Kidney (tissue), 13 donors: ENCODE measurements at regions not wholly inside any gene's neighbourhood (a gene's known extent, or its start where the extent isn't known, plus 50 kb on each side); places are given as distances from the start of the nearest gene placed in this dataset.

Source experiments
- DNase-seq, 5 donors: peaks; one replicate each; pipeline ENCODE4 v3.0.0-alpha.2; 2013 to 2020
- FAIRE-seq: peaks from 2 replicates; lab custom pipeline; 2012; peaks lifted over from hg19 to GRCh38; lab: Jason Lieb, UNC
- H3K27ac ChIP-seq, 2 donors: one replicate each; pipeline ENCODE4 v1.7.0; 2013; ENCODE audit warnings: low read depth in 2 of 2, low read length in 2 of 2, inconsistent platforms in 1 of 2
- H3K27me3 ChIP-seq: one replicate; pipeline ENCODE4 v1.7.1; 2013; ENCODE audit warnings: low read length, inconsistent platforms; ENCODE audit not compliant: control insufficient read depth, insufficient read depth
- H3K36me3 ChIP-seq, 3 donors: one replicate each; pipeline versions ENCODE4 v1.7.0 to v1.7.1; 2013; ENCODE audit warnings: low read length in 3 of 3, control low read depth in 1 of 3, inconsistent platforms in 1 of 3; ENCODE audit not compliant: insufficient read depth in 3 of 3, control insufficient read depth in 2 of 3
- H3K4me1 ChIP-seq, 3 donors: one replicate each; pipeline versions ENCODE4 v1.7.0 to v1.7.1; 2013; ENCODE audit warnings: low read length in 3 of 3, inconsistent platforms in 1 of 3, low read depth in 1 of 3; ENCODE audit not compliant: control insufficient read depth in 2 of 3, insufficient read depth in 2 of 3
- H3K4me3 ChIP-seq, 3 donors: one replicate each; pipeline versions ENCODE4 v1.7.0 to v1.8.1; 2013; ENCODE audit warnings: low read length in 3 of 3, control low read depth in 1 of 3, inconsistent platforms in 1 of 3
- H3K9ac ChIP-seq, 3 donors: one replicate each; pipeline versions ENCODE4 v1.7.0 to v1.7.1; 2013; ENCODE audit warnings: low read length in 3 of 3, control low read depth in 1 of 3, inconsistent platforms in 1 of 3
- H3K9me3 ChIP-seq, 3 donors: one replicate each; pipeline versions ENCODE4 v1.7.0 to v1.7.1; 2013; ENCODE audit warnings: low read length in 3 of 3, control low read depth in 1 of 3, inconsistent platforms in 1 of 3; ENCODE audit not compliant: control insufficient read depth in 2 of 3, insufficient read depth in 1 of 3
- CTCF ChIP-seq: IDR thresholded peaks from 3 replicates; pipeline ENCODE4 v1.5.1; 2012; ENCODE audit warnings: mild to moderate bottlenecking, moderate library complexity, borderline replicate concordance; ENCODE audit not compliant: insufficient read depth; ENCODE audit errors: extremely low read depth
- intact Hi-C: fragments of 100-400 bp; cut with DNase I; formaldehyde crosslinking; loops from one replicate; pipeline ENCODE4 v1.11.1; 2022
- donor health status: control.
- donor health status: control.
- donor health status: control.
- donor health status: control.
- donor health status: control.
- donor health status: DM: yes; HTN: yes; CAD: no.
- donor health status: Normal renal cell carcinoma (clear cell type).

- no peak for TF ChIP-seq CTCF
- no peak for DNase-seq
- no peak overlapping the region for H3K4me3 ChIP-seq
- H3K9ac ChIP-seq, result no peak overlapping the region
- no peak overlapping the region for H3K27ac ChIP-seq
- no peaks in the 10 kb centered on the region for H3K4me1 ChIP-seq
- intact Hi-C loops, result no loop called here
- no peak for FAIRE-seq
- H3K9me3 ChIP-seq, result no peaks in the 10 kb centered on the region
- H3K36me3 ChIP-seq, result no peaks in the 10 kb centered on the region
- no peaks in the 10 kb centered on the region for H3K27me3 ChIP-seq
These were observed 663.3 kb upstream of the HS6ST1 start for GRCh38 chr2:128982001-128982400.

- H3K27me3 ChIP-seq, result no peaks in the 10 kb centered on the region
- no peak overlapping the region for H3K4me3 ChIP-seq
- no peak overlapping the region for H3K27ac ChIP-seq
- TF ChIP-seq CTCF, result no peak
- FAIRE-seq (no peak), DNase-seq (no peak)
- no peaks in the 10 kb centered on the region for H3K9me3 ChIP-seq
- H3K9ac ChIP-seq, result no peak overlapping the region
- intact Hi-C loops, result no loop called here
- no peaks in the 10 kb centered on the region for H3K4me1 ChIP-seq
- H3K36me3 ChIP-seq, result no peaks in the 10 kb centered on the region
These were observed 664.0 kb upstream of the HS6ST1 start for GRCh38 chr2:128982670-128983069.

GRCh38 chr2:128983094-128983493, 664.4 kb upstream of the HS6ST1 start:
- Histone ChIP-seq H3K9me3 (no peaks in the 10 kb centered on the region), H3K9ac (no peak overlapping the region), H3K36me3 (no peaks in the 10 kb centered on the region), H3K27me3 (no peaks in the 10 kb centered on the region), H3K4me3 (no peak overlapping the region), H3K4me1 (no peaks in the 10 kb centered on the region), H3K27ac (no peak overlapping the region)
- no peak for TF ChIP-seq CTCF
- intact Hi-C loops, result no loop called here
- no peak for FAIRE-seq
- no peak for DNase-seq

GRCh38 chr2:128984081-128984480, 665.4 kb upstream of the HS6ST1 start:
- Histone ChIP-seq H3K4me1 (no peaks in the 10 kb centered on the region), H3K9me3 (no peaks in the 10 kb centered on the region), H3K27me3 (no peaks in the 10 kb centered on the region), H3K36me3 (no peaks in the 10 kb centered on the region), H3K9ac (no peak overlapping the region), H3K4me3 (no peak overlapping the region), H3K27ac (no peak overlapping the region)
- FAIRE-seq (no peak), DNase-seq (no peak)
- TF ChIP-seq CTCF, result no peak
- intact Hi-C loops, result no loop called here
